H1 (cell line): ENCODE measurements at regions not wholly inside any gene's neighbourhood (a gene's known extent, or its start where the extent isn't known, plus 50 kb on each side); places are given as distances from the start of the nearest gene placed in this dataset.

Experiments used
- CHD7 ChIP-seq: fragments of 300-600 bp; sonication (generic); IDR thresholded peaks from 2 replicates; pipeline ENCODE4 v1.7.1; 2012; ENCODE audit warnings: low read length, moderate library complexity, mild to moderate bottlenecking, inconsistent platforms; ENCODE audit not compliant: insufficient replicate concordance
- SAP30 ChIP-seq: fragments of 300-600 bp; sonication (generic); IDR thresholded peaks from 2 replicates; pipeline ENCODE4 v1.7.1; 2012; ENCODE audit warnings: low read length, moderate library complexity, mild to moderate bottlenecking, inconsistent platforms; ENCODE audit not compliant: insufficient read depth, insufficient replicate concordance

GRCh38 chr10:130751106-130751840, 560.2 kb downstream of the TCERG1L start (continued):
- no peak for TF ChIP-seq SAP30
- no peak for TF ChIP-seq CHD7
